Uterus (tissue), 3 donors: ENCODE measurements at regions not wholly inside any gene's neighbourhood (a gene's known extent, or its start where the extent isn't known, plus 50 kb on each side); places are given as distances from the start of the nearest gene placed in this dataset.

ENCODE experiments used
- DNase-seq, 2 donors: peaks; one replicate each; pipeline ENCODE4 v3.0.0-alpha.2; 2019 to 2020
- H3K27ac ChIP-seq, 2 donors: fragments of 200-600 bp; sonication (generic); 1 replicate in 1 of 2; 2 replicates in 1 of 2; pipeline ENCODE4 v1.5.1; 2016 to 2018
- H3K27me3 ChIP-seq, 2 donors: fragments of 200-600 bp; sonication (generic); one replicate each; pipeline ENCODE4 v1.5.1; 2018 to 2019; ENCODE audit warnings: control low read depth in 1 of 2
- H3K36me3 ChIP-seq, 2 donors: fragments of 200-600 bp; sonication (generic); one replicate each; pipeline ENCODE4 v1.5.1; 2019; ENCODE audit warnings: control low read depth in 1 of 2
- H3K4me1 ChIP-seq, 2 donors: fragments of 200-600 bp; sonication (generic); one replicate each; pipeline ENCODE4 v1.5.1; 2018 to 2019; ENCODE audit warnings: control low read depth in 1 of 2
- H3K4me3 ChIP-seq, 2 donors: fragments of 200-600 bp; sonication (generic); 1 replicate in 1 of 2; 2 replicates in 1 of 2; pipeline ENCODE4 v1.5.1; 2018 to 2019; ENCODE audit warnings: mild to moderate bottlenecking in 1 of 2
- H3K9me3 ChIP-seq, 2 donors: fragments of 200-600 bp; sonication (generic); one replicate each; pipeline ENCODE4 v1.5.1; 2019; ENCODE audit warnings: control low read depth in 1 of 2
- CTCF ChIP-seq, 4 experiments: fragments of 200-600 bp in 2 of 4; fragments of 450-650 bp in 2 of 4; sonication (generic) in 2 of 4; IDR thresholded peaks; one replicate each; pipeline ENCODE4 v1.5.1; 2016 to 2019; ENCODE audit warnings: antibody characterized with exemption in 4 of 4, mild to moderate bottlenecking in 2 of 4, moderate library complexity in 1 of 4
- POLR2A ChIP-seq, 2 donors: fragments of 450-650 bp; IDR thresholded peaks; one replicate each; pipeline ENCODE4 v1.6.1; 2016; ENCODE audit warnings: antibody characterized with exemption in 2 of 2, mild to moderate bottlenecking in 1 of 2, moderate library complexity in 1 of 2
- intact Hi-C: fragments of 100-400 bp; cut with DNase I; formaldehyde crosslinking; loops from one replicate; pipeline ENCODE4 v1.15.1; 2023; ENCODE audit warnings: low total_unique reads
- donor health status: DM: yes; HTN: yes; CAD: no.

GRCh38 chr10:85061401-85061800 is 733.0 kb downstream of the CCSER2 start:
- H3K27ac ChIP-seq, result no peak overlapping the region
- no peak overlapping the region for H3K4me3 ChIP-seq
- DNase-seq, result no peak
- TF ChIP-seq CTCF (IDR thresholded peaks at IDR 0.05) (no peak), POLR2A (IDR thresholded peaks at IDR 0.05) (no peak)
- H3K36me3 ChIP-seq, result no peaks in the 10 kb centered on the region
- H3K4me1 ChIP-seq, result no peaks in the 10 kb centered on the region
- intact Hi-C loops, result no loop called here
- H3K27me3 ChIP-seq, result no peaks in the 10 kb centered on the region
- no peaks in the 10 kb centered on the region for H3K9me3 ChIP-seq

GRCh38 chr10:85067955-85068354 is 739.6 kb downstream of the CCSER2 start:
- DNase-seq, result no peak
- Histone ChIP-seq H3K36me3 (no peaks in the 10 kb centered on the region), H3K27me3 (no peaks in the 10 kb centered on the region), H3K4me3 (no peak overlapping the region), H3K9me3 (no peaks in the 10 kb centered on the region), H3K4me1 (no peaks in the 10 kb centered on the region), H3K27ac (no peak overlapping the region)
- intact Hi-C loops, result no loop called here
- TF ChIP-seq POLR2A (IDR thresholded peaks at IDR 0.05) (no peak), CTCF (IDR thresholded peaks at IDR 0.05) (no peak)

GRCh38 chr10:85080934-85081333 is 752.5 kb downstream of the CCSER2 start:
- no peak for TF ChIP-seq POLR2A (IDR thresholded peaks at IDR 0.05)
- TF ChIP-seq CTCF (IDR thresholded peaks at IDR 0.05), result no peak
- H3K9me3 ChIP-seq, result no peaks in the 10 kb centered on the region
- H3K4me1 ChIP-seq, result no peaks in the 10 kb centered on the region
- H3K27me3 ChIP-seq, result no peaks in the 10 kb centered on the region
- no peak overlapping the region for H3K27ac ChIP-seq
- H3K4me3 ChIP-seq, result no peak overlapping the region
- intact Hi-C loops, result no loop called here
- peaks cover 0 to 2% of the 10 kb centered on the region in 2 donors for H3K36me3 ChIP-seq
- no peak for DNase-seq

GRCh38 chr10:85098835-85099521 is 770.6 kb downstream of the CCSER2 start:
- TF ChIP-seq CTCF (IDR thresholded peaks at IDR 0.05) (no peak), POLR2A (IDR thresholded peaks at IDR 0.05) (no peak)
- no peaks in the 10 kb centered on the region for H3K27me3 ChIP-seq
- H3K9me3 ChIP-seq, result no peaks in the 10 kb centered on the region
- no peak overlapping the region for H3K27ac ChIP-seq
- no peaks in the 10 kb centered on the region for H3K4me1 ChIP-seq
- no peak for DNase-seq
- intact Hi-C loops, result no loop called here
- no peaks in the 10 kb centered on the region for H3K36me3 ChIP-seq
- no peak overlapping the region for H3K4me3 ChIP-seq

- H3K4me1 ChIP-seq, result no peaks in the 10 kb centered on the region
- DNase-seq, result no peak
- H3K27me3 ChIP-seq, result no peaks in the 10 kb centered on the region
- TF ChIP-seq CTCF (IDR thresholded peaks at IDR 0.05), result no peak
- no peak for TF ChIP-seq POLR2A (IDR thresholded peaks at IDR 0.05)
- H3K27ac ChIP-seq, result no peak overlapping the region
- intact Hi-C loops, result no loop called here
- no peaks in the 10 kb centered on the region for H3K9me3 ChIP-seq
- H3K4me3 ChIP-seq, result no peak overlapping the region
- H3K36me3 ChIP-seq, result no peaks in the 10 kb centered on the region
These were observed 772.1 kb downstream of the CCSER2 start for GRCh38 chr10:85100495-85100894.
